ENCODE measurements at regions not wholly inside any gene's neighbourhood (a gene's known extent, or its start where the extent isn't known, plus 50 kb on each side); places are given as distances from the start of the nearest gene placed in this dataset.

DNA sequence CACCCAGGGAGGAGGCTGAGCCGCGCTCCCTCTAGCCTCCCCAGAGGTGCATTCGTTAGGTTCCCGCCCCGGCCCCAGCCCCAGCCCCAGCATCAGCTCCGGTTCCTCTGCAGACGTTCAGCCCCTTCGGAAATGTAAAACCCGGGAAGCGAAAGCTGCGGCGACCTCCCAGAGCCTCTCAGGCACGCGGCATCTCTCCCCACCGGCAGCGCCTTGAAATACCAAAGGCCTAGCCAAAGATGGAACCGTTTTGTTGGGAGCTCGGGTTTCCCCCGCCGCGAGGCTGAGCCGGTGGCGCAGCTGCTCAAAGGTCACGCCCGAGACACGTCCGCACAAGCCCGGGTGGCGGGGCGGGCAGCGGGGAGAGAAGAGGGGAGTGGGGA lies 77.8 kb upstream of the HES1 start:
- Histone ChIP-seq H3K9me3 (ENCODE audit: low read length) (no peaks in the 10 kb centered on the region), H3K27ac (ENCODE audit: low read length) (no peak overlapping the region), H3K4me2 (ENCODE audit: low read length) (no peak overlapping the region), H2AFZ (ENCODE audit: low read depth, low read length) (no peak overlapping the region), H3K9ac (ENCODE audit: low read length) (no peak overlapping the region), H4K20me1 (ENCODE audit: insufficient read depth) (no peaks in the 10 kb centered on the region), H3K9me2 (ENCODE audit: insufficient read depth, low read length) (no peaks in the 10 kb centered on the region), H3K79me2 (replicated peaks; ENCODE audit: insufficient read depth, low read length) (no peaks in the 10 kb centered on the region), H3K36me3 (ENCODE audit: insufficient read depth, low read length) (no peaks in the 10 kb centered on the region), H3F3A (ENCODE audit: insufficient read depth, low read length, poor library complexity, severe bottlenecking) (no peaks in the 10 kb centered on the region), H3K4me3 (ENCODE audit: low read length) (peak overlapping the region; percentile 49), H3K27me3 (ENCODE audit: insufficient read depth, low read depth, low read length) (peaks cover 3% of the 10 kb centered on the region)
- TF ChIP-seq REST (IDR thresholded peaks at IDR 0.05; ENCODE audit: borderline replicate concordance) (no peak), POLR2AphosphoS5 (IDR thresholded peaks at IDR 0.05) (no peak), SMC3 (conservative IDR thresholded peaks at IDR 0.05; ENCODE audit: poor library complexity) (no peak), EP300 (conservative IDR thresholded peaks at IDR 0.05; ENCODE audit: poor library complexity, severe bottlenecking) (no peak), RAD21 (conservative IDR thresholded peaks at IDR 0.05) (no peak), TAF1 (IDR thresholded peaks at IDR 0.05; ENCODE audit: low read depth) (no peak), MXI1 (conservative IDR thresholded peaks at IDR 0.05; ENCODE audit: poor library complexity, severe bottlenecking) (no peak), EZH2 (IDR thresholded peaks at IDR 0.05; ENCODE audit: borderline replicate concordance, insufficient read depth, low read length, poor library complexity, severe bottlenecking) (no peak)
- TF ChIP-seq, protein P1, sequence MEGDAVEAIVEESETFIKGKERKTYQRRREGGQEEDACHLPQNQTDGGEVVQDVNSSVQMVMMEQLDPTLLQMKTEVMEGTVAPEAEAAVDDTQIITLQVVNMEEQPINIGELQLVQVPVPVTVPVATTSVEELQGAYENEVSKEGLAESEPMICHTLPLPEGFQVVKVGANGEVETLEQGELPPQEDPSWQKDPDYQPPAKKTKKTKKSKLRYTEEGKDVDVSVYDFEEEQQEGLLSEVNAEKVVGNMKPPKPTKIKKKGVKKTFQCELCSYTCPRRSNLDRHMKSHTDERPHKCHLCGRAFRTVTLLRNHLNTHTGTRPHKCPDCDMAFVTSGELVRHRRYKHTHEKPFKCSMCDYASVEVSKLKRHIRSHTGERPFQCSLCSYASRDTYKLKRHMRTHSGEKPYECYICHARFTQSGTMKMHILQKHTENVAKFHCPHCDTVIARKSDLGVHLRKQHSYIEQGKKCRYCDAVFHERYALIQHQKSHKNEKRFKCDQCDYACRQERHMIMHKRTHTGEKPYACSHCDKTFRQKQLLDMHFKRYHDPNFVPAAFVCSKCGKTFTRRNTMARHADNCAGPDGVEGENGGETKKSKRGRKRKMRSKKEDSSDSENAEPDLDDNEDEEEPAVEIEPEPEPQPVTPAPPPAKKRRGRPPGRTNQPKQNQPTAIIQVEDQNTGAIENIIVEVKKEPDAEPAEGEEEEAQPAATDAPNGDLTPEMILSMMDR (IDR thresholded peaks at IDR 0.05; ENCODE audit: poor library complexity, severe bottlenecking) = no peak

DNA sequence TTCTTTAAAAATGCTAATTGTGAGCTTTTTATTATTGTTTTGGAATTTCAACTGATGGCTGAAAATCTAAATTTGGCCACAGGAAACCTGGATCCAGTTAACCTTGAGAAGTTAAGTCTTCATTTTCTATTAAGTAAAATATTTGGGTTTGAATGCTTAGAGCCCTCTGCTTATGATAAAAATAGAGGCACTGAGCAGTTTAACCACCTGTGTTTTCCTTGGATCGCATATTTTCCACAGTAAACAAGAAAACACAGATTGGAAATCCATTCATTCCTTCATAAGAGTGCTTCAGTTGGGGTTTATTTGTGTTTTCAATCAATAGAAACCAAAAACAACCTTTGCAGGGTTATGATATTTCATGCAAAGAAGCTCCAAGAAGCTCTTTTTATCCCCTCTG lies 77.2 kb upstream of the HES1 start:
- no peaks in the 10 kb centered on the region for H4K20me1 ChIP-seq (ENCODE audit: insufficient read depth)
- no peaks in the 10 kb centered on the region for H3K79me2 ChIP-seq (replicated peaks; ENCODE audit: insufficient read depth, low read length)
- H3K27ac ChIP-seq (ENCODE audit: low read length) = no peak overlapping the region
- H3F3A ChIP-seq (ENCODE audit: insufficient read depth, low read length, poor library complexity, severe bottlenecking) = no peaks in the 10 kb centered on the region
- no peaks in the 10 kb centered on the region for H3K9me3 ChIP-seq (ENCODE audit: low read length)
- TF ChIP-seq RAD21 (conservative IDR thresholded peaks at IDR 0.05) (no peak), EP300 (conservative IDR thresholded peaks at IDR 0.05; ENCODE audit: poor library complexity, severe bottlenecking) (no peak), MXI1 (conservative IDR thresholded peaks at IDR 0.05; ENCODE audit: poor library complexity, severe bottlenecking) (no peak), POLR2AphosphoS5 (IDR thresholded peaks at IDR 0.05) (no peak), EZH2 (IDR thresholded peaks at IDR 0.05; ENCODE audit: borderline replicate concordance, insufficient read depth, low read length, poor library complexity, severe bottlenecking) (no peak), SMC3 (conservative IDR thresholded peaks at IDR 0.05; ENCODE audit: poor library complexity) (no peak), TAF1 (IDR thresholded peaks at IDR 0.05; ENCODE audit: low read depth) (no peak), REST (IDR thresholded peaks at IDR 0.05; ENCODE audit: borderline replicate concordance) (no peak)
- TF ChIP-seq, protein P1 (IDR thresholded peaks at IDR 0.05; ENCODE audit: poor library complexity, severe bottlenecking) = no peak
- H2AFZ ChIP-seq (ENCODE audit: low read depth, low read length) = no peak overlapping the region
- H3K4me3 ChIP-seq (ENCODE audit: low read length) = no peak overlapping the region
- no peak overlapping the region for H3K4me2 ChIP-seq (ENCODE audit: low read length)
- no peak overlapping the region for H3K9ac ChIP-seq (ENCODE audit: low read length)
- no peaks in the 10 kb centered on the region for H3K36me3 ChIP-seq (ENCODE audit: insufficient read depth, low read length)
- H3K9me2 ChIP-seq (ENCODE audit: insufficient read depth, low read length) = no peaks in the 10 kb centered on the region
- peaks cover 3% of the 10 kb centered on the region for H3K27me3 ChIP-seq (ENCODE audit: insufficient read depth, low read depth, low read length)

All from neural cell (in vitro differentiated cells).